ENCODE measurements at regions not wholly inside any gene's neighbourhood (a gene's known extent, or its start where the extent isn't known, plus 50 kb on each side); places are given as distances from the start of the nearest gene placed in this dataset.
"Not testable (repeated sequence)": the region's sequence is repeated elsewhere in the genome, so short reads cannot be mapped to it uniquely, and the experiment has no call there.

GRCh38 chr13:108077284-108077683 is 138.1 kb downstream of the LIG4 start:
- no peak for FAIRE-seq

- FAIRE-seq: not testable (repeated sequence)
Measured at GRCh38 chr13:108074429-108074828, 140.9 kb downstream of the LIG4 start.

GRCh38 chr13:108070925-108071324 is 144.4 kb downstream of the LIG4 start:
- FAIRE-seq: no peak

GRCh38 chr13:108070491-108070890 is 144.8 kb downstream of the LIG4 start:
- FAIRE-seq: no peak

GRCh38 chr13:108069521-108070210 is 145.7 kb downstream of the LIG4 start:
- FAIRE-seq: no peak

GRCh38 chr13:108064372-108064771 is 151.0 kb downstream of the LIG4 start:
- FAIRE-seq: not testable (repeated sequence)

- no peak for FAIRE-seq
Measured at GRCh38 chr13:108060111-108060510, 155.2 kb downstream of the LIG4 start.

- peak; percentile 96 for FAIRE-seq
Measured at GRCh38 chr13:108056278-108056677, 159.1 kb downstream of the LIG4 start.

- no peak for FAIRE-seq
Measured at GRCh38 chr13:108049211-108049610, 166.1 kb downstream of the LIG4 start.

GRCh38 chr13:108044954-108045353 is 170.4 kb downstream of the LIG4 start:
- no peak for FAIRE-seq

GRCh38 chr13:108042866-108043265 is 172.5 kb downstream of the LIG4 start:
- not testable (repeated sequence) for FAIRE-seq

- no peak for FAIRE-seq
Measured at GRCh38 chr13:108037348-108037747, 178.0 kb downstream of the LIG4 start.

- no peak for FAIRE-seq
Measured at GRCh38 chr13:108036411-108036932, 178.9 kb downstream of the LIG4 start.

- FAIRE-seq: no peak
Measured at GRCh38 chr13:108034909-108035410, 180.4 kb downstream of the LIG4 start.

- FAIRE-seq: no peak
Measured at GRCh38 chr13:108033800-108034707, 181.3 kb downstream of the LIG4 start.

- FAIRE-seq: no peak
Measured at GRCh38 chr13:108031865-108032264, 183.5 kb downstream of the LIG4 start.

GRCh38 chr13:108030769-108031168 is 184.6 kb downstream of the LIG4 start:
- FAIRE-seq: no peak

GRCh38 chr13:108026680-108027410 is 188.5 kb downstream of the LIG4 start:
- peak; percentile 4 for FAIRE-seq

GRCh38 chr13:108020027-108020426 is 195.3 kb downstream of the LIG4 start:
- no peak for FAIRE-seq

GRCh38 chr13:108018371-108018870 is 196.9 kb downstream of the LIG4 start:
- FAIRE-seq: no peak

- FAIRE-seq: no peak
Measured at GRCh38 chr13:108006619-108007018, 208.7 kb downstream of the LIG4 start.

- no peak for FAIRE-seq
Measured at GRCh38 chr13:108005231-108005630, 210.1 kb downstream of the LIG4 start.

GRCh38 chr13:108003626-108004025 is 211.7 kb downstream of the LIG4 start:
- no peak for FAIRE-seq
